ENCODE measurements at regions not wholly inside any gene's neighbourhood (a gene's known extent, or its start where the extent isn't known, plus 50 kb on each side); places are given as distances from the start of the nearest gene placed in this dataset.

- no peak for TF ChIP-seq AR (CRISPR knock-in tag; IDR thresholded peaks at IDR 0.05)
- TF ChIP-seq, protein P1, sequence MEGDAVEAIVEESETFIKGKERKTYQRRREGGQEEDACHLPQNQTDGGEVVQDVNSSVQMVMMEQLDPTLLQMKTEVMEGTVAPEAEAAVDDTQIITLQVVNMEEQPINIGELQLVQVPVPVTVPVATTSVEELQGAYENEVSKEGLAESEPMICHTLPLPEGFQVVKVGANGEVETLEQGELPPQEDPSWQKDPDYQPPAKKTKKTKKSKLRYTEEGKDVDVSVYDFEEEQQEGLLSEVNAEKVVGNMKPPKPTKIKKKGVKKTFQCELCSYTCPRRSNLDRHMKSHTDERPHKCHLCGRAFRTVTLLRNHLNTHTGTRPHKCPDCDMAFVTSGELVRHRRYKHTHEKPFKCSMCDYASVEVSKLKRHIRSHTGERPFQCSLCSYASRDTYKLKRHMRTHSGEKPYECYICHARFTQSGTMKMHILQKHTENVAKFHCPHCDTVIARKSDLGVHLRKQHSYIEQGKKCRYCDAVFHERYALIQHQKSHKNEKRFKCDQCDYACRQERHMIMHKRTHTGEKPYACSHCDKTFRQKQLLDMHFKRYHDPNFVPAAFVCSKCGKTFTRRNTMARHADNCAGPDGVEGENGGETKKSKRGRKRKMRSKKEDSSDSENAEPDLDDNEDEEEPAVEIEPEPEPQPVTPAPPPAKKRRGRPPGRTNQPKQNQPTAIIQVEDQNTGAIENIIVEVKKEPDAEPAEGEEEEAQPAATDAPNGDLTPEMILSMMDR (IDR thresholded peaks at IDR 0.05) = no peak
Measured at GRCh38 chr10:94235461-94235860, 127.3 kb downstream of the NOC3L start (continued).

DNA sequence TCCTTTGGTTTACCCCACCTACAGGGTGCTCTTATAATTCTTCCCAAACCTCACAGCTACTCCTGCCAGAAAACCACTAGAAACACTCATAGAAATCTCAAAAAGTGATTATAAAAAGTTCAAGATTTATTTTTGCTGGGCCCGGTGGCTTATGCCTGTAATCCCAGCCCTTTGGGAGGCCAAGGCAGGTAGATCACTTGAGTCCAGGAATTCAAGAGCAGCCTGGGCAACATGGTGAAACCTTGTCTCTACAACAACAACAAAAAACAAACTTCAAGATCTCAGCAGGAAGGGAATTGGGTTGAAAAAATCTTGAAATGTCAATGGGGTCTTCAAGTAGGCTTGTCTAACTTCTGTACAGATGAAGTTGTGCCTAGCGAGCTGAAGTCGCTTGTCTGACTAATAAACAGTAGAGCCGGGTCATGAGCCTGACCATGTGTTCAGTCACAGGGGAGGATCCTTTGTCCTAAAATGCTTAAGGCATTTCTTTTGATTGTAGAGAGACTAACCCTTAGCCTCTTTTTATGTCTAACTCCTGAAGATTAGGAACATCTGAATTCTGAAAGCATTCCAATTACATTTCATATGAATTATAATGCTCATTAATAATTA lies 124.6 kb downstream of the NOC3L start:
- Mint-ChIP-seq H3K27ac (no peak overlapping the region), H3K4me1 (no peaks in the 10 kb centered on the region), H3K9me3 (no peaks in the 10 kb centered on the region), H3K36me3 (no peaks in the 10 kb centered on the region), H3K27me3 (ENCODE audit: low read depth) (no peaks in the 10 kb centered on the region), H3K4me3 (no peak overlapping the region)
- ChIA-PET CTCF (no interaction called here), POLR2A (no interaction called here)
- DNase-seq (ENCODE audit: low spot score) (no peak), ATAC-seq (no peak)
- no peak for TF ChIP-seq E2F5 (CRISPR knock-in tag; IDR thresholded peaks at IDR 0.05)

DNA sequence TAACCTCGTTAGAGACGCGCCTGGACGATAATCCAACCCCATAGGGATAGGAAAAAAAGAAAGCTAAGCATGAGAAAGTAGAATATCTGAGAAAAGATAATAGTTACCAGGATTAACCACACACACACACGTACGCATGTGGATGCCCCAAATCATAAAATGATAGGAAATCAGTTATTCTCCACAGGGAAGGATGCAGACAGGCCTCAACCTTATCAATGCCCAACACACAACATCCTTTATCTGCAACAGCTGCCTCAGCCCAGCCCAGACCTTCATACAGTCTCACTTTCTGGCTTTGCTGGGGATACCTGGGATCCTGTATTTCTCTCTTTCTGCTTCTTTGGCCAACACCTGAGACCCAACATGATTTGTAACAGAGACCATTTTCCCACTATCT lies 123.0 kb downstream of the NOC3L start:
- no peak for DNase-seq (ENCODE audit: low spot score)
- H3K4me1 Mint-ChIP-seq = no peaks in the 10 kb centered on the region
- H3K36me3 Mint-ChIP-seq = no peaks in the 10 kb centered on the region
- H3K27ac Mint-ChIP-seq = no peak overlapping the region
- ATAC-seq = no peak
- POLR2A ChIA-PET = no interaction called here
- H3K4me3 Mint-ChIP-seq = no peak overlapping the region
- CTCF ChIA-PET = no interaction called here
- H3K9me3 Mint-ChIP-seq = no peaks in the 10 kb centered on the region
- no peaks in the 10 kb centered on the region for H3K27me3 Mint-ChIP-seq (ENCODE audit: low read depth)
- TF ChIP-seq, protein P1 (IDR thresholded peaks at IDR 0.05) = no peak
- TF ChIP-seq FOXP4 (CRISPR knock-in tag; IDR thresholded peaks at IDR 0.05) = no peak
- TF ChIP-seq, protein P2, sequence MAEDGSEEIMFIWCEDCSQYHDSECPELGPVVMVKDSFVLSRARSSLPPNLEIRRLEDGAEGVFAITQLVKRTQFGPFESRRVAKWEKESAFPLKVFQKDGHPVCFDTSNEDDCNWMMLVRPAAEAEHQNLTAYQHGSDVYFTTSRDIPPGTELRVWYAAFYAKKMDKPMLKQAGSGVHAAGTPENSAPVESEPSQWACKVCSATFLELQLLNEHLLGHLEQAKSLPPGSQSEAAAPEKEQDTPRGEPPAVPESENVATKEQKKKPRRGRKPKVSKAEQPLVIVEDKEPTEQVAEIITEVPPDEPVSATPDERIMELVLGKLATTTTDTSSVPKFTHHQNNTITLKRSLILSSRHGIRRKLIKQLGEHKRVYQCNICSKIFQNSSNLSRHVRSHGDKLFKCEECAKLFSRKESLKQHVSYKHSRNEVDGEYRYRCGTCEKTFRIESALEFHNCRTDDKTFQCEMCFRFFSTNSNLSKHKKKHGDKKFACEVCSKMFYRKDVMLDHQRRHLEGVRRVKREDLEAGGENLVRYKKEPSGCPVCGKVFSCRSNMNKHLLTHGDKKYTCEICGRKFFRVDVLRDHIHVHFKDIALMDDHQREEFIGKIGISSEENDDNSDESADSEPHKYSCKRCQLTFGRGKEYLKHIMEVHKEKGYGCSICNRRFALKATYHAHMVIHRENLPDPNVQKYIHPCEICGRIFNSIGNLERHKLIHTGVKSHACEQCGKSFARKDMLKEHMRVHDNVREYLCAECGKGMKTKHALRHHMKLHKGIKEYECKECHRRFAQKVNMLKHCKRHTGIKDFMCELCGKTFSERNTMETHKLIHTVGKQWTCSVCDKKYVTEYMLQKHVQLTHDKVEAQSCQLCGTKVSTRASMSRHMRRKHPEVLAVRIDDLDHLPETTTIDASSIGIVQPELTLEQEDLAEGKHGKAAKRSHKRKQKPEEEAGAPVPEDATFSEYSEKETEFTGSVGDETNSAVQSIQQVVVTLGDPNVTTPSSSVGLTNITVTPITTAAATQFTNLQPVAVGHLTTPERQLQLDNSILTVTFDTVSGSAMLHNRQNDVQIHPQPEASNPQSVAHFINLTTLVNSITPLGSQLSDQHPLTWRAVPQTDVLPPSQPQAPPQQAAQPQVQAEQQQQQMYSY (CRISPR knock-in tag; IDR thresholded peaks at IDR 0.05) = no peak
- no peak for TF ChIP-seq ZBTB21 (CRISPR knock-in tag; IDR thresholded peaks at IDR 0.05; ENCODE audit: borderline replicate concordance)
- no peak for TF ChIP-seq NR1H2 (CRISPR knock-in tag; IDR thresholded peaks at IDR 0.05)
- TF ChIP-seq SMAD3 (CRISPR knock-in tag; IDR thresholded peaks at IDR 0.05; ENCODE audit: borderline replicate concordance) = no peak
- TF ChIP-seq IRF2 (CRISPR knock-in tag; IDR thresholded peaks at IDR 0.05; ENCODE audit: borderline replicate concordance, low read depth) = no peak
- TF ChIP-seq ZNF512 (CRISPR knock-in tag; IDR thresholded peaks at IDR 0.05; ENCODE audit: borderline replicate concordance) = no peak
- TF ChIP-seq, protein P3, sequence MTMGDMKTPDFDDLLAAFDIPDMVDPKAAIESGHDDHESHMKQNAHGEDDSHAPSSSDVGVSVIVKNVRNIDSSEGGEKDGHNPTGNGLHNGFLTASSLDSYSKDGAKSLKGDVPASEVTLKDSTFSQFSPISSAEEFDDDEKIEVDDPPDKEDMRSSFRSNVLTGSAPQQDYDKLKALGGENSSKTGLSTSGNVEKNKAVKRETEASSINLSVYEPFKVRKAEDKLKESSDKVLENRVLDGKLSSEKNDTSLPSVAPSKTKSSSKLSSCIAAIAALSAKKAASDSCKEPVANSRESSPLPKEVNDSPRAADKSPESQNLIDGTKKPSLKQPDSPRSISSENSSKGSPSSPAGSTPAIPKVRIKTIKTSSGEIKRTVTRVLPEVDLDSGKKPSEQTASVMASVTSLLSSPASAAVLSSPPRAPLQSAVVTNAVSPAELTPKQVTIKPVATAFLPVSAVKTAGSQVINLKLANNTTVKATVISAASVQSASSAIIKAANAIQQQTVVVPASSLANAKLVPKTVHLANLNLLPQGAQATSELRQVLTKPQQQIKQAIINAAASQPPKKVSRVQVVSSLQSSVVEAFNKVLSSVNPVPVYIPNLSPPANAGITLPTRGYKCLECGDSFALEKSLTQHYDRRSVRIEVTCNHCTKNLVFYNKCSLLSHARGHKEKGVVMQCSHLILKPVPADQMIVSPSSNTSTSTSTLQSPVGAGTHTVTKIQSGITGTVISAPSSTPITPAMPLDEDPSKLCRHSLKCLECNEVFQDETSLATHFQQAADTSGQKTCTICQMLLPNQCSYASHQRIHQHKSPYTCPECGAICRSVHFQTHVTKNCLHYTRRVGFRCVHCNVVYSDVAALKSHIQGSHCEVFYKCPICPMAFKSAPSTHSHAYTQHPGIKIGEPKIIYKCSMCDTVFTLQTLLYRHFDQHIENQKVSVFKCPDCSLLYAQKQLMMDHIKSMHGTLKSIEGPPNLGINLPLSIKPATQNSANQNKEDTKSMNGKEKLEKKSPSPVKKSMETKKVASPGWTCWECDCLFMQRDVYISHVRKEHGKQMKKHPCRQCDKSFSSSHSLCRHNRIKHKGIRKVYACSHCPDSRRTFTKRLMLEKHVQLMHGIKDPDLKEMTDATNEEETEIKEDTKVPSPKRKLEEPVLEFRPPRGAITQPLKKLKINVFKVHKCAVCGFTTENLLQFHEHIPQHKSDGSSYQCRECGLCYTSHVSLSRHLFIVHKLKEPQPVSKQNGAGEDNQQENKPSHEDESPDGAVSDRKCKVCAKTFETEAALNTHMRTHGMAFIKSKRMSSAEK (CRISPR knock-in tag; IDR thresholded peaks at IDR 0.05; ENCODE audit: borderline replicate concordance) = no peak

Measured in WTC11 (cell line).